ENCODE measurements at regions not wholly inside any gene's neighbourhood (a gene's known extent, or its start where the extent isn't known, plus 50 kb on each side); places are given as distances from the start of the nearest gene placed in this dataset.

- WGBS, 2 donors (ENCODE audit: low coverage in 1 of 2), result 0 to 47% methylated on average over 1 to 3 of the region's 3 CpGs
- H3K9me3 ChIP-seq, result peaks cover 0 to 2% (median 0%) of the 10 kb centered on the region in 3 donors
- no peaks in the 10 kb centered on the region for H3K4me1 ChIP-seq
- ATAC-seq, result no peak
- H3K36me3 ChIP-seq, result no peaks in the 10 kb centered on the region
- no peaks in the 10 kb centered on the region for H3K27me3 ChIP-seq
- TF ChIP-seq CTCF (IDR thresholded peaks at IDR 0.05) (no peak), POLR2A (IDR thresholded peaks at IDR 0.05) (no peak), POLR2AphosphoS5 (IDR thresholded peaks at IDR 0.05) (no peak), EP300 (IDR thresholded peaks at IDR 0.05) (no peak)
- H3K27ac ChIP-seq, result no peak overlapping the region
- H3K4me3 ChIP-seq, result no peak overlapping the region
Measured at GRCh38 chr14:28121512-28122297, 644.9 kb upstream of the FOXG1 start.

GRCh38 chr14:28130610-28131284 is 635.8 kb upstream of the FOXG1 start:
- Histone ChIP-seq H3K9me3 (peaks cover 0 to 4% (median 0%) of the 10 kb centered on the region in 3 donors), H3K4me3 (no peak overlapping the region), H3K27me3 (no peaks in the 10 kb centered on the region), H3K27ac (no peak overlapping the region), H3K36me3 (no peaks in the 10 kb centered on the region), H3K4me1 (no peaks in the 10 kb centered on the region)
- WGBS, 2 donors (ENCODE audit: low coverage in 1 of 2), result 59 to 72% methylated on average over 4 to 7 of the region's 7 CpGs
- TF ChIP-seq CTCF (IDR thresholded peaks at IDR 0.05) (no peak), EP300 (IDR thresholded peaks at IDR 0.05) (no peak), POLR2A (IDR thresholded peaks at IDR 0.05) (no peak), POLR2AphosphoS5 (IDR thresholded peaks at IDR 0.05) (no peak)
- no peak for ATAC-seq

GRCh38 chr14:28138341-28138740 is 628.2 kb upstream of the FOXG1 start:
- H3K27me3 ChIP-seq, result no peaks in the 10 kb centered on the region
- no peak overlapping the region for H3K4me3 ChIP-seq
- 13 to 41% methylated on average over 1 of the region's 1 CpG for WGBS, 2 donors (ENCODE audit: low coverage in 1 of 2)
- peaks cover 0 to 4% (median 0%) of the 10 kb centered on the region in 3 donors for H3K9me3 ChIP-seq
- no peaks in the 10 kb centered on the region for H3K36me3 ChIP-seq
- TF ChIP-seq POLR2A (IDR thresholded peaks at IDR 0.05) (no peak), EP300 (IDR thresholded peaks at IDR 0.05) (no peak), CTCF (IDR thresholded peaks at IDR 0.05) (no peak)
- H3K27ac ChIP-seq, result no peak overlapping the region
- ATAC-seq, result no peak
- H3K4me1 ChIP-seq, result no peaks in the 10 kb centered on the region

- TF ChIP-seq CTCF (IDR thresholded peaks at IDR 0.05) (no peak), POLR2AphosphoS5 (IDR thresholded peaks at IDR 0.05) (no peak), POLR2A (IDR thresholded peaks at IDR 0.05) (no peak), EP300 (IDR thresholded peaks at IDR 0.05) (no peak)
- no peaks in the 10 kb centered on the region for H3K36me3 ChIP-seq
- no peak overlapping the region for H3K27ac ChIP-seq
- H3K27me3 ChIP-seq, result no peaks in the 10 kb centered on the region
- H3K9me3 ChIP-seq, result no peaks in the 10 kb centered on the region
- no peaks in the 10 kb centered on the region for H3K4me1 ChIP-seq
- H3K4me3 ChIP-seq, result no peak overlapping the region
- WGBS, 2 donors (ENCODE audit: low coverage in 1 of 2), result 56 to 66% methylated on average over 2 of the region's 2 CpGs
- ATAC-seq, result no peak
Measured at GRCh38 chr14:28141662-28142061, 624.9 kb upstream of the FOXG1 start.

All from gastroesophageal sphincter (tissue), 4 donors.